Muscle of leg (tissue), 3 donors: ENCODE measurements at regions not wholly inside any gene's neighbourhood (a gene's known extent, or its start where the extent isn't known, plus 50 kb on each side); places are given as distances from the start of the nearest gene placed in this dataset.

Experiments
- DNase-seq: peaks from one replicate; pipeline ENCODE4 v3.0.0; 2013
- H3K27ac ChIP-seq: one replicate; pipeline ENCODE4 v1.5.1; 2013; ENCODE audit warnings: mild to moderate bottlenecking, low read length, control low read depth
- H3K27me3 ChIP-seq: one replicate; pipeline ENCODE4 v1.6.1; 2013; ENCODE audit warnings: low read length; ENCODE audit not compliant: control insufficient read depth, insufficient read depth
- H3K36me3 ChIP-seq: one replicate; pipeline ENCODE4 v1.6.1; 2013; ENCODE audit warnings: low read length; ENCODE audit not compliant: control insufficient read depth, insufficient read depth
- H3K4me1 ChIP-seq: one replicate; pipeline ENCODE4 v1.6.1; 2013; ENCODE audit warnings: low read length; ENCODE audit not compliant: control insufficient read depth, insufficient read depth
- H3K4me3 ChIP-seq: one replicate; pipeline ENCODE4 v1.5.1; 2013; ENCODE audit warnings: low read length, control low read depth
- H3K9me3 ChIP-seq: replicated peaks from 2 replicates; pipeline ENCODE4 v1.6.1; 2013; ENCODE audit warnings: low read depth, low read length; ENCODE audit not compliant: control insufficient read depth
- WGBS: methylation state at CpG from one replicate; pipeline ENCODE4 v1.1.5; 2013; ENCODE audit warnings: missing lambda C conversion rate; ENCODE audit not compliant: insufficient coverage; 5-methylcytosine and 5-hydroxymethylcytosine counted together

DNA sequence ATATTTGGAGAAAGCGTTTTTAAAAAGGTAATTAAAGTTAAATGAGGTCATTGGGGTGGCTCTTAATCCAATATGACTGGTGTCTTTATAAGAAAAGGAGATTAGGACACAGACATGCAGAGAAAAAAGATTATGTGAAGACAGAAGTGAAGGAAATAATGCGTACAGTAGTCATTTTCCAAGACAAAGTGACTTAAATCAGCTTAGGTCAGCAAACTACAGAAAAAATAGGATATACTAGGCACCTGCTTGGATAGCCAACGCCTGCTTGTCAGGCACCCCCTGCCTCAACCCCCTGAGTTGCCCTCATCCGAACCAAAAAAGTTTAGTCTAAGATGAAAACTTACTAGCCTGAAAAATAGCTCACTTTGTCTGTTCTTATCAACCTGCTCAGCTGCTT lies 58.2 kb upstream of the SPAG17 start:
- H3K9me3 ChIP-seq = peaks cover 10% of the 10 kb centered on the region
- H3K27me3 ChIP-seq = no peaks in the 10 kb centered on the region
- 92% methylated on average over 2 of the region's 4 CpGs for WGBS
- no peaks in the 10 kb centered on the region for H3K36me3 ChIP-seq
- no peak overlapping the region for H3K4me3 ChIP-seq
- DNase-seq = no peak
- H3K27ac ChIP-seq = no peak overlapping the region
- H3K4me1 ChIP-seq = peaks cover 3% of the 10 kb centered on the region
